HEK293T (cell line): ENCODE measurements at regions not wholly inside any gene's neighbourhood (a gene's known extent, or its start where the extent isn't known, plus 50 kb on each side); places are given as distances from the start of the nearest gene placed in this dataset.

ENCODE experiments used
- CTBP1 ChIP-seq: fragments of 450-650 bp; IDR thresholded peaks from 2 replicates; pipeline ENCODE4 v1.6.1; 2016; ENCODE audit warnings: borderline replicate concordance
- HDGF ChIP-seq: fragments of 450-650 bp; IDR thresholded peaks from 2 replicates; pipeline ENCODE4 v1.6.1; 2017; ENCODE audit warnings: antibody characterized with exemption, borderline replicate concordance
- NFRKB ChIP-seq: fragments of 450-650 bp; IDR thresholded peaks from 2 replicates; pipeline ENCODE4 v1.6.1; 2016; ENCODE audit warnings: mild to moderate bottlenecking, moderate library complexity
- SP1 ChIP-seq: fragments of 450-650 bp; IDR thresholded peaks from 2 replicates; pipeline ENCODE4 v1.6.1; 2017
- SUZ12 ChIP-seq: fragments of 450-650 bp; IDR thresholded peaks from 2 replicates; pipeline ENCODE4 v1.6.1; 2016; ENCODE audit warnings: mild to moderate bottlenecking

GRCh38 chr22:27327981-27328721 lies 473.4 kb downstream of the MN1 start:
- TF ChIP-seq HDGF (no peak), NFRKB (no peak), SP1 (no peak), CTBP1 (no peak), SUZ12 (no peak)
